ENCODE measurements at regions not wholly inside any gene's neighbourhood (a gene's known extent, or its start where the extent isn't known, plus 50 kb on each side); places are given as distances from the start of the nearest gene placed in this dataset.

GRCh38 chr2:103859238-103859637 lies 994.7 kb upstream of the POU3F3 start:
- DNase-seq (no peak), ATAC-seq (no peak)
- H3K9me3 ChIP-seq = no peaks in the 10 kb centered on the region
- no peaks in the 10 kb centered on the region for H3K27me3 ChIP-seq
- no peak overlapping the region for H3K4me3 ChIP-seq
- intact Hi-C loops (cut with DNase I) = no loop called here
- WGBS, 4 donors = 55 to 61% (median 57%) methylated on average over 2 of the region's 2 CpGs
- H3K36me3 ChIP-seq = no peaks in the 10 kb centered on the region
- no peak overlapping the region for H3K27ac ChIP-seq
- H3K4me1 ChIP-seq = no peaks in the 10 kb centered on the region
- TF ChIP-seq CTCF (IDR thresholded peaks at IDR 0.05) (no peak), POLR2A (IDR thresholded peaks at IDR 0.05) (no peak)

GRCh38 chr2:103860016-103860415 lies 993.9 kb upstream of the POU3F3 start:
- DNase-seq (no peak), ATAC-seq (no peak)
- no peaks in the 10 kb centered on the region for H3K4me1 ChIP-seq
- intact Hi-C loops (cut with DNase I) = no loop called here
- 78 to 86% (median 82%) methylated on average over 2 of the region's 2 CpGs for WGBS, 4 donors
- no peak for TF ChIP-seq CTCF (IDR thresholded peaks at IDR 0.05)
- no peak for TF ChIP-seq POLR2A (IDR thresholded peaks at IDR 0.05)
- no peaks in the 10 kb centered on the region for H3K9me3 ChIP-seq
- no peak overlapping the region for H3K27ac ChIP-seq
- no peaks in the 10 kb centered on the region for H3K27me3 ChIP-seq
- no peak overlapping the region for H3K4me3 ChIP-seq
- no peaks in the 10 kb centered on the region for H3K36me3 ChIP-seq

- H3K27me3 ChIP-seq = no peaks in the 10 kb centered on the region
- 80 to 87% (median 83%) methylated on average over 2 of the region's 2 CpGs for WGBS, 4 donors
- no peaks in the 10 kb centered on the region for H3K36me3 ChIP-seq
- TF ChIP-seq CTCF (IDR thresholded peaks at IDR 0.05) (no peak), POLR2A (IDR thresholded peaks at IDR 0.05) (no peak)
- intact Hi-C loops (cut with DNase I) = no loop called here
- DNase-seq = no peak
- no peak for ATAC-seq
- H3K4me1 ChIP-seq = no peaks in the 10 kb centered on the region
- no peak overlapping the region for H3K4me3 ChIP-seq
- H3K9me3 ChIP-seq = no peaks in the 10 kb centered on the region
- no peak overlapping the region for H3K27ac ChIP-seq
These were observed 985.5 kb upstream of the POU3F3 start for GRCh38 chr2:103868396-103868795.

GRCh38 chr2:103873716-103874351 lies 980.1 kb upstream of the POU3F3 start:
- WGBS, 4 donors = 58 to 70% (median 63%) methylated on average over 10 of the region's 10 CpGs

GRCh38 chr2:103875131-103875530 lies 978.8 kb upstream of the POU3F3 start:
- DNase-seq (no peak), ATAC-seq (no peak)
- intact Hi-C loops (cut with DNase I) = no loop called here
- WGBS, 4 donors = 20 to 35% (median 28%) methylated on average over 1 of the region's 1 CpG
- Histone ChIP-seq H3K4me1 (no peaks in the 10 kb centered on the region), H3K4me3 (no peak overlapping the region), H3K36me3 (no peaks in the 10 kb centered on the region), H3K9me3 (no peaks in the 10 kb centered on the region), H3K27me3 (no peaks in the 10 kb centered on the region), H3K27ac (no peak overlapping the region)
- TF ChIP-seq CTCF (IDR thresholded peaks at IDR 0.05) (no peak), POLR2A (IDR thresholded peaks at IDR 0.05) (no peak)

More at GRCh38 chr2:103873716-103874351, 980.1 kb upstream of the POU3F3 start:
- Histone ChIP-seq H3K27ac (no peak overlapping the region), H3K36me3 (no peaks in the 10 kb centered on the region), H3K4me1 (no peaks in the 10 kb centered on the region), H3K4me3 (no peak overlapping the region), H3K27me3 (no peaks in the 10 kb centered on the region), H3K9me3 (no peaks in the 10 kb centered on the region)
- ATAC-seq (no peak), DNase-seq (no peak)
- no peak for TF ChIP-seq POLR2A (IDR thresholded peaks at IDR 0.05)
- intact Hi-C loops (cut with DNase I) = no loop called here
